ENCODE measurements at regions not wholly inside any gene's neighbourhood (a gene's known extent, or its start where the extent isn't known, plus 50 kb on each side); places are given as distances from the start of the nearest gene placed in this dataset.

GRCh38 chr1:96521994-96522760, 199.4 kb upstream of the PTBP2 start:
- Histone ChIP-seq H4K20me1 (ENCODE audit: insufficient read depth, low read length) (no peaks in the 10 kb centered on the region), H3K79me2 (ENCODE audit: insufficient read depth, low read length) (no peaks in the 10 kb centered on the region), H3K36me3 (replicated peaks in 1 of 2; ENCODE audit: control insufficient read depth in 1 of 2, insufficient read depth in 2 of 2, low read length in 2 of 2) (no peaks in the 10 kb centered on the region), H3K4me3 (replicated peaks in 1 of 3; ENCODE audit: insufficient read depth in 1 of 3, low read depth in 2 of 3, low read length in 3 of 3) (no peak overlapping the region), H2AFZ (ENCODE audit: low read length) (no peak overlapping the region), H3K4me2 (ENCODE audit: low read depth, low read length) (no peak overlapping the region), H3K9ac (ENCODE audit: insufficient read depth, low read depth, low read length) (no peak overlapping the region), H3K27me3 (ENCODE audit: control insufficient read depth in 1 of 2, insufficient read depth in 2 of 2, low read length in 2 of 2) (no peaks in the 10 kb centered on the region), H3K27ac (ENCODE audit: extremely low read length, insufficient read depth, low read length) (no peak overlapping the region), H3K4me1 (ENCODE audit: insufficient read depth, low read length) (no peaks in the 10 kb centered on the region), H3K9me3 (ENCODE audit: low read length) (no peaks in the 10 kb centered on the region)
- ChIA-PET POLR2A (no interaction called here), CTCF (ENCODE audit: low intra/inter-chr PET ratio, low total read pairs) (no interaction called here)
- no peak for FAIRE-seq
- WGBS (ENCODE audit: low lambda C conversion rate), result 0% methylated on average over 2 of the region's 2 CpGs
- in situ Hi-C loops (cut with HindIII; ENCODE audit: extremely low pct_ligation_motif_present, low pct_unique_long_range_greater_than_20kb) (no loop called here), intact Hi-C loops (cut with micrococcal nuclease; ENCODE audit: unreplicated experiment) (no loop called here)
- no peak for TF ChIP-seq HNF4G (IDR thresholded peaks at IDR 0.05; ENCODE audit: borderline replicate concordance, low read depth, low read length)
- no peak for TF ChIP-seq HNF4G (CRISPR knock-in tag; IDR thresholded peaks at IDR 0.05; ENCODE audit: borderline replicate concordance, low read depth)
- no peak for TF ChIP-seq ZNF607 (CRISPR knock-in tag; IDR thresholded peaks at IDR 0.05; ENCODE audit: borderline replicate concordance)
- no peak for TF ChIP-seq ZNF598 (CRISPR knock-in tag; IDR thresholded peaks at IDR 0.05; ENCODE audit: borderline replicate concordance)
- no peak for TF ChIP-seq ZNF572 (CRISPR knock-in tag; IDR thresholded peaks at IDR 0.05)
- TF ChIP-seq SRSF4 (IDR thresholded peaks at IDR 0.05; ENCODE audit: low read depth, low read length, poor library complexity, severe bottlenecking), result no peak
- TF ChIP-seq ZNF460 (CRISPR knock-in tag; IDR thresholded peaks at IDR 0.05; ENCODE audit: borderline replicate concordance), result no peak
- TF ChIP-seq MXD4 (CRISPR knock-in tag; IDR thresholded peaks at IDR 0.05), result no peak
- TF ChIP-seq ZNF30 (CRISPR knock-in tag; IDR thresholded peaks at IDR 0.05), result no peak
- no peak for TF ChIP-seq GABPA (IDR thresholded peaks at IDR 0.05; ENCODE audit: low read depth, low read length)
- no peak for TF ChIP-seq GABPA (CRISPR knock-in tag; IDR thresholded peaks at IDR 0.05; ENCODE audit: low read depth)
- no peak for TF ChIP-seq NCOA1 (CRISPR knock-in tag; IDR thresholded peaks at IDR 0.05)
- BruUV-seq (replicated peaks), result no TSS peak
- no peak for ATAC-seq
- DNase-seq (ENCODE audit: low spot score), result no peak
